Daoy (cell line): ENCODE measurements at regions not wholly inside any gene's neighbourhood (a gene's known extent, or its start where the extent isn't known, plus 50 kb on each side); places are given as distances from the start of the nearest gene placed in this dataset.
A peak's percentile ranks its signal among the peaks of the same experiment; 100 is the strongest.
"Not testable (repeated sequence)": the region's sequence is repeated elsewhere in the genome, so short reads cannot be mapped to it uniquely, and the experiment has no call there.

ENCODE experiments used
- DNase-seq: peaks from one replicate; pipeline ENCODE4 v3.0.0-alpha.2; 2015; ENCODE audit warnings: low read depth

DNA sequence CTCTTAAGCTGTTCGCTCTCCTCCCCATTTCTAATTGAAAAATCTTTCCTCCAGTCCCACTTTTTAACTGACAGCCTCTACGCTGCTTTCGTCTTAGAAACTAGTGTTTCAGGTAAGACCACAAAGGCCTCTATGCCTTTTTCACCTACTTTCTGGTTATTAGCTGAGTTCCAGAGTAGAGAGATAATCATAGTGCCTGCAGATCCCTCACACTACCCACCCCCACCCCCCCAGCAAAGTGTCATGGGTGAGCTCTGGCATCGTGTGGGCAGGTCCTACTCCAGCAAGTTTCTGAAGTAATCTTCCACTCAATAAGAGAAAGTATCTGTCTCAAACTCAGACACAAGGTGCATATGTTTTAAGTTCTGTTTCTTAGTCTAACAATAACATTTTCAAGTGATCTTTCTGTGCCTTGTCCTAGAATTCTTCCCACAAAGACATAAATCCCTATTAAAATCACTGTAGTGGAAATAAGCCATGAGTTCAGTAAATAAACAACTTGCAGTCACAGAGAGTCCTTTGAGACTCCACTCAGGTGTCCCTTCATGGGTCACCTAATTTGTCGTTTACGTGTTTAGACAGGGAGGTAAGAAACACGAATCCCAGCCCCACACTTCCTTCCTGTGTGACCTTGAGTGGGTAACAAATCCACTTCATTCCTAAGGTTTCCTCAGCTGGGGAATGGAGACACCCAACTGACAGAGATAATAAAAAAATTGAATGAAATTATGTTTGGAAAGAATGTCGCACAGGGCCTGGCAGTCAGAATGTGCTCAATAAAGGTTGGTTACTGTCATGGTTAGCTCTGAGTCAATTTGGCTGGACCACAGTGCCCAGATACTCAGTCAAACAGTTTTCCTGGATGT lies 228.9 kb upstream of the CAND1 start:
- DNase-seq = no peak

DNA sequence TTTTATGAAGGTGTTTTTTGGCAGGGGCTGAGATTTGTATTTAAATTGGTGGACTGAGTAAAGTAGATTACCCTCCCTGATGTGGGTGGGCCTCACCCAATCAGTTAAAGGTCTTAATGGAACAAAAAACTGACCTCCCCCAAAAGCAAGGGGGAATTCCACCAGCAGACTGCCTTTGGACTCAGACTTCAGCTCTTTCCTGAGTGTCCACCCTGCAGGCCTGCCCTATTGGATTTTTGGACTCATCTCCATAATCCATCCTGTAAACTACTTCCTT lies 228.4 kb upstream of the CAND1 start:
- no peak for DNase-seq

GRCh38 chr12:67042697-67043131 lies 226.4 kb upstream of the CAND1 start:
- DNase-seq = peak; percentile 70

DNA sequence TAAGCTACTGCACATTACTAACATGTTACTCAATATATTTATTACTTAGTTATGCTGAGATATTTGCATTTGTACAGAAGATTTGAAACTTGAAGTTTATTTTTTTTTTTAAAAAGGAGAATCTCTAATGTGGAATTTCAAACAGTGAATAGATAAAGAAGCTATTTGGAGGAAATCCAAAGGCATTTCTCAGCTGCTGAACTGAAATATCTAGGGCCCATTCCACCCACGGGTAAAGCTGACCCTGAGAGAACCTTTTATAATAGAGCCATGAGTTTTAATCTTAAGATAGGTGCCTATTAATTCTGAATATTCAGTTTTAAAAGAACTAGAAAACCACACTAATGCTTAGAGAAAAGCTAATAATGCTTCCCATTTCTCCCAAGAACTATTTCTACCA lies 225.4 kb upstream of the CAND1 start:
- no peak for DNase-seq

DNA sequence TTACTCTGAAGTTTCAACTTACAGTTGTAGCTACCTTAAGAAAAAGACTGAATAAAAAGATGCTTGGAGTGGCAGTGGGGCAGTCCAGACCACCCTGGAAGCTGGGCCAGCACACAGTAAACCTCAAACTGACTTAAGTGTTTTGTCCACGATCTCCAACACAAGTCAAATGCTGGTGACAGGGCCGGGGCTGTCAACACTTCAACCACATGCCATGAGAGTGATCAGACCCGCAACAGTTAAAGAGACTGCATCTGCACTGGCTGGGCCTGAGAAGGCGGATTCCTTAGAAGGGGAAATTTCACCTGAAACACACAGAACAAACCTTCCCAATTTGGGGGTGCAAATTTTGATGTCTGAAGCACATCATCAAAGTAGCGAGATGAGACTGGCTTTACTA lies 223.5 kb upstream of the CAND1 start:
- DNase-seq = no peak

DNA sequence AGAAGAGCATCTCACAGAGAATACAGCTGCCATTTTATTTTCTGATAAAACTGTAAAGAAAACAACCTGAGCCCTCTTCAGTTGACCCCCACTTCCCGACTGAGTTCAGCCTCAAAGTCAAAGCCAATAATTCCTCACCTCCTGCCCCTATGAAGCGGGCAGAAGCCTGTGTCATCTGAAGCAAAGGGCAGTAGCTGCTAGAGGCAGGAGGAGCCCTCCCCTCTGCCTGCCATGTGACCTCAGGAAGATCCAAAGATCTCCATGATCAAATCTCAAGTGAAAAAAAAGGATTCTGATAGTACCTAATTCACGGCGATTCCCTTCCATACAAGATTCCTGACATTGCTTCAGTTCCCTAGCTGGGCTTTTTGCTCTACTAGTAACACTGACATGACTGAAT lies 223.1 kb upstream of the CAND1 start:
- no peak for DNase-seq

GRCh38 chr12:67047634-67048033 lies 221.5 kb upstream of the CAND1 start:
- no peak for DNase-seq

DNA sequence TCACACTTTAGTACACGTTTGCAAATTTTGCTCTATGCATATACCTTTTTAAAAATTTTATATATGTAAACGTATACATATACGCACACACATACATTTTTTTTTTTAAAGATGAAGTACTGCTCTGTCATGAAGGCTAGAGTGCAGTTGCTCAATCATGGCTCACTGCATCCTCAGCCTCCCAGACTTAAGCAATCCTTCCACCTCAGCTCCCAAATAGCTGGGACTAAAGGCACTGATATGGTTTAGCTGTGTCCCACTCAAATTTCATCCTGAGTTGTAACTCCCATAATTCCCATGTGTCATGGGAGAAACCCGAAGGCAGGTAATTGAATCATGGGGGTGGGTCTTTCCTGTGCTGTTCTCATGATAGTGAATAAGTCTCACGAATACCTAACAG lies 220.8 kb upstream of the CAND1 start:
- no peak for DNase-seq

- not testable (repeated sequence) for DNase-seq
Observed at GRCh38 chr12:67049199-67049598, 220.0 kb upstream of the CAND1 start.

- peak; percentile 13 for DNase-seq
Observed at GRCh38 chr12:67052981-67053380, 216.2 kb upstream of the CAND1 start.

DNA sequence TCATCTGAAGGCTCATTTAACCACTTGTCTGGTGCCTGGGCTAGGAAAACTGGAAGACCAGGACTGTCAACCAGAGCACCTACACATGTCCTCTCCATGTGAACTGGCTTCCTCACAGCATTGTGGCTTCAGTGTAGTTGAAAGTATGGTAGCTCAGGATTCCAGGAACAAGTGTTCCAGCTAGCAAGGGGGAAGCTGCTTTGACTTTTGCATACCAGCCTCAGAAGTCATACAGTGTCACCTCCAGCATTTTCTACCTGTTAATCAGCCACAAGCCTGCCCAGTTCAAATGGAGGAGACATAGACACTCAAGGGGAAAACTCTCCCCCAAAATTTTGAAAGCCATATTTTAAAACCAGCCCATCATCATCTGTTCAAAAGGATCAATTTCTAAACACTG lies 212.8 kb upstream of the CAND1 start:
- no peak for DNase-seq

GRCh38 chr12:67057072-67057471 lies 212.1 kb upstream of the CAND1 start:
- no peak for DNase-seq

DNA sequence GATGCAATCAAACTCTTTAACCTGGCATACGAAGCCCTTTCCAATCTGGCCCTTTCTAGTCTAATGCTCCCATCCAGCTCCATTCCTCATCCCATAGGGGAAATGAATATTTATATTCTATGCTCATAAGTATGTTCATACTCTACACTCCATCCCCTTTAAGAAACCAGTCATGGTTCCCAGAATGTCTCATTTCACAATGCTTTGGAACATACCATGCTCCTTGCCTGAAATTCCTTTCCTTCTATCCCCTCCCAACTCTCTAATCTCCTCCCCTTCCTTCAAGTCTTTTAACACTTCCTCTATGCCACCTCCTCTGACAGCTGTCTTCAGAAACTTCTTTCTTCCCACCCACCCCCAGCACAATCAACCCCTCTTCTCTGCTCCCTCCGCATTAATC lies 207.0 kb upstream of the CAND1 start:
- no peak for DNase-seq

DNA sequence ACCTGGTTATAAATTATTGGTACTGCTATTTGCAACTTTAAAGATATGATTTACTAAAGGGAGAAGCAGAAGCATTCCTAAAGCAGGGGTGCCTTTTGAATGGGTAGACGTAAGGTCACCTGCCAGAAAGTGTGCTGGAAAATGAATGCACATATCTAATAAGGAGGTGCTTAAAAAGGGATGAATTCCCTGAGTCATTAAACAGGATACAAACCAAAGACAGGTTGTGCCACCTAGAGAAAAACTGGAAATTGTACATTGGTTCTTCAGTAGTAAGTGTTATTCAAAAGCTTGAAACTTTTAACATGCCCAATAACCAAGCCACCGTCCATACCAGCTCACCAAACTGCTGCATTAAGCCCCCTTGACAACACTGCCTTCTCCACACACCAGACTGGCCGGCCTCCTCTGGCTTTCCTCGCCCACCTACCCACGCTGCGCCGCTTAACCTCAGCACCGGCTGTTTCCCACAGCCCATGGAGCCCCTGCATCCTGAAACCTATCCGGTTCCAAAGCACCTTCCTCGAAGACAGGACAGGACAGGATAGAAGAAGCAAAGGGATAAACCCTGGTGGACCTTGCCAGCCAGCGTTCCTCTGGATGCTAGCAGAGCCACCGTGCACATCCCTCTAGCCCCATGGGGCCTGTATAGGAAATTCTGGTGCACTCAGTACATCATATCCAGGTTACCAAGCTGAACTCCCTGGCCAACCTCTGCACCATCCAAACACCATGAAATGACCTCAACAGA lies 201.5 kb upstream of the CAND1 start:
- DNase-seq = no peak

DNA sequence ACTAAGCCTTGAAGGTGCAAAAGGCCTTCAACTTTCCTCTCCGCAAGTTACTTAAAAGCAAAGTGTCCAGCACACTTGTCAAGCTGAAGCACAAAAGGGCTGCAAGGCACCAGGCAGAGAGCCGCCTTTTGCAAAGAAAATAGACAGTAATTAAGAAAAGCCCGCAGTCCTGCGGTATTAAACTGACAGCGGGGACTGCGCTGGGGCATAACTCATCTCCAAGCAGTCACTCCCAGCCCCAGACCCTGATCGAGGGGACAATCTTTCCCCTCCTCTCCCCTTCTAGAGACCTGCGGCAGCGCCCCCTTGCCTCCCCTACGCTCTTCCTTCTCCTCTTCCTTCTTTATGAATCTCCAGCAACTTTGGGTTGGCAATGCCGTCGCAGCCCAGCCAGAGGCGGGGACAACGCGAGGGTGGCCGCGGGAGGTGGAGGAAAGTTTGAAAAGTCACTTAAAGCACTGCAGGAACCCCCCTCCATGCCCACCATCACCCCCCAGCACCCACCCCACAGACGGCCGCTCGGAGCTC lies 200.9 kb upstream of the CAND1 start:
- peak; percentile 38 for DNase-seq

DNA sequence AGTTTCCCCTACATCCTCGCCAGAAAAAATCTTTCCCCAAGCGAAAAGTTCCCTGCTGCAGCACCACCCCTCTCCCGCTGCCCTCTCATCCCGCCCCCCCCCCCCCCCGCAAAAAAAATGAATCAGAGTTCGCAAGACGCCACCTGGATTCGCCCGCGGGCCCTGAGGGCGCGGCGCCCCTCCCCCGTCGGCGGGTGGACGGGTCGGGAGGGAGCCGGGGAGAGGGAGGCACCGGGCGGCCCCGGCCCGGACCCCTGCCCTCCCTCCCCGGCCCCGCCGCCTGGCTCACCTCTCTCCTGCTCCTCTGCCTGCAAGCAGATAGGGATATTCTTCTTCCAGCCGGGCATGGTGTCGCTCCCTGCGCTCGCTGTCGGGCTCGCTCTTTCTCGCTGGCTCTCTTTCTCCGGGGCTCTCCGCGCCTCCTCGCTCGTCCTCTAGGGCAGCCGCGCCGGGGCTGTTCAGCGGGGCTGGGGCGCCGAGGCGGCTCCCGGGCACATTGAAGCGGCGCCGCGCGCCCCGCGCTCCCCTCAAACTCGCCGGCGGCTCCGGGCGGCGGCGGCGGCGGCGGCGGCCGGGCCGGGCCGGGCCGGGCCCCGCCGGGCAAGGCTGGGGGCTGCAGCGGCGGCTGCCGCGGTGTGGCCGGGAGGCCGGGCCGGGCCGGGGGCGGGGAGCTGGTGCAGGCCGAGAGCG lies 200.3 kb upstream of the CAND1 start:
- peak; percentile 80 for DNase-seq

GRCh38 chr12:67069451-67070306 lies 199.5 kb upstream of the CAND1 start:
- DNase-seq = peak; percentile 68

- DNase-seq = peak; percentile 15
Observed at GRCh38 chr12:67070307-67070600, 198.9 kb upstream of the CAND1 start.

GRCh38 chr12:67070604-67071003 lies 198.6 kb upstream of the CAND1 start:
- no peak for DNase-seq

DNA sequence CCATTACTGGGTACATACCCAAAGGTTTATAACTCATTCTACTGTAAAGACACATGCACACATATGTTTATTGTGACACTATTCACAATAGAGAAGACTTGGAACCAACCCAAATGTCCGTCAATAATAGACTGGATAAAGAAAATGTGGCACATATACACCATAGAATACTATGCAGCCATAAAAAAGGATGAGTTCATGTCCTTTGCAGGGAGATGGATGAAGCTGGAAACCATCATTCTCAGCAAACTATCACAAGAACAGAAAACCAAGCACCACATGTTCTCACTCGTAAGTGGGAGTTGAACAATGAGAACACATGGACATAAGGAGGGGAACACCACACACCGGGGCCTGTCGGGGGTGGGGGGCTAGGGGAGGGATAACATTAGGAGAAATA lies 196.9 kb upstream of the CAND1 start:
- DNase-seq = not testable (repeated sequence)

- DNase-seq = no peak
Observed at GRCh38 chr12:67073336-67073735, 195.8 kb upstream of the CAND1 start.

- DNase-seq = no peak
Observed at GRCh38 chr12:67074072-67074471, 195.1 kb upstream of the CAND1 start.
